ENCODE measurements at regions not wholly inside any gene's neighbourhood (a gene's known extent, or its start where the extent isn't known, plus 50 kb on each side); places are given as distances from the start of the nearest gene placed in this dataset.

DNA sequence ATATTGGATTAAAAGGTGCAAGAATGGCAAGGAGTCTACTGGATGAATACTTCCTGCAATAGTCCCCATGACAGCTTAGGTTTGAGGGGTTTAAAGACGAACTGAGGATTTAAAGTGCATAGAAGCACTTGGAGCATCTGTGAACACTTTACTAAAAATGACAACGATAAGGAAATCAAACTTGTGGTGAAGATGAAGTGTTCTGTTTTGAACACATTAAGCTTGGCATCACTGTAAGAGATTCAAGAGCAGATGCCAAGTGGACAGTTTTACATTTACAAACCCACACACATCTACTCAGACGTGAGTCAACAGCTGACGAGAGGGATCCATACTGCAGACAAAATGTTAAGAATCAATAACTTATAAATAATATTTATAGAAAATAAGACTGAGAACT lies 918.7 kb downstream of the CDH11 start:
- Mint-ChIP-seq H3K36me3 (ENCODE audit: low read depth) (no peaks in the 10 kb centered on the region), H3K27me3 (ENCODE audit: insufficient read depth) (peaks cover 3% of the 10 kb centered on the region), H3K27ac (no peak overlapping the region), H3K9me3 (no peaks in the 10 kb centered on the region), H3K4me1 (ENCODE audit: low read depth) (no peaks in the 10 kb centered on the region), H3K4me3 (no peak overlapping the region)
- no peak for DNase-seq
- TF ChIP-seq, protein P1, sequence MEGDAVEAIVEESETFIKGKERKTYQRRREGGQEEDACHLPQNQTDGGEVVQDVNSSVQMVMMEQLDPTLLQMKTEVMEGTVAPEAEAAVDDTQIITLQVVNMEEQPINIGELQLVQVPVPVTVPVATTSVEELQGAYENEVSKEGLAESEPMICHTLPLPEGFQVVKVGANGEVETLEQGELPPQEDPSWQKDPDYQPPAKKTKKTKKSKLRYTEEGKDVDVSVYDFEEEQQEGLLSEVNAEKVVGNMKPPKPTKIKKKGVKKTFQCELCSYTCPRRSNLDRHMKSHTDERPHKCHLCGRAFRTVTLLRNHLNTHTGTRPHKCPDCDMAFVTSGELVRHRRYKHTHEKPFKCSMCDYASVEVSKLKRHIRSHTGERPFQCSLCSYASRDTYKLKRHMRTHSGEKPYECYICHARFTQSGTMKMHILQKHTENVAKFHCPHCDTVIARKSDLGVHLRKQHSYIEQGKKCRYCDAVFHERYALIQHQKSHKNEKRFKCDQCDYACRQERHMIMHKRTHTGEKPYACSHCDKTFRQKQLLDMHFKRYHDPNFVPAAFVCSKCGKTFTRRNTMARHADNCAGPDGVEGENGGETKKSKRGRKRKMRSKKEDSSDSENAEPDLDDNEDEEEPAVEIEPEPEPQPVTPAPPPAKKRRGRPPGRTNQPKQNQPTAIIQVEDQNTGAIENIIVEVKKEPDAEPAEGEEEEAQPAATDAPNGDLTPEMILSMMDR (IDR thresholded peaks at IDR 0.05) = no peak

DNA sequence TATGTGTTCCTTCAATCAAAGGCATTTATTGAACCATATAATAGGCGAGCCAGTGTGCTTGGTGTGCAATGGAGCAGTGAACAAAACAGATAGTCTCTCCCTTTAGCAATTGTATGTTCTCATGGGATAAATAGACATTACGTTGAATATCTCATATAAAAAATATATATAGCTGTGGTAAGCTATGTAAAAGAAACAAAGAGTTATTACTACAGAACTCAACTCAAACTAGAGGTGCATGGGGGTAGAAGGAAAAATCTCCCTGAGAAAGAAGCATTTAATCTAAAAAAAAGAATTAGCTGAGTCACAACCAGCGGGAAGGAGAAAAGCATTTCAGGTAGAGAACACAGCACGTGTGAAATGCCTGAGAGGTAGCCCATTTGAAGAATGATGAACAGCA lies 919.3 kb downstream of the CDH11 start:
- H3K36me3 Mint-ChIP-seq (ENCODE audit: low read depth) = no peaks in the 10 kb centered on the region
- no peak overlapping the region for H3K4me3 Mint-ChIP-seq
- H3K27me3 Mint-ChIP-seq (ENCODE audit: insufficient read depth) = peaks cover 3% of the 10 kb centered on the region
- TF ChIP-seq, protein P1 (IDR thresholded peaks at IDR 0.05) = no peak
- no peaks in the 10 kb centered on the region for H3K9me3 Mint-ChIP-seq
- DNase-seq = no peak
- H3K4me1 Mint-ChIP-seq (ENCODE audit: low read depth) = no peaks in the 10 kb centered on the region
- no peak overlapping the region for H3K27ac Mint-ChIP-seq

GRCh38 chr16:64196444-64196843 lies 925.4 kb downstream of the CDH11 start:
- H3K4me3 Mint-ChIP-seq = no peak overlapping the region
- no peaks in the 10 kb centered on the region for H3K9me3 Mint-ChIP-seq
- peak overlapping the region; percentile 36; the same call in 1 of the 2 replicates for H3K27ac Mint-ChIP-seq
- no peaks in the 10 kb centered on the region for H3K27me3 Mint-ChIP-seq (ENCODE audit: insufficient read depth)
- peak; percentile 58 for DNase-seq
- H3K36me3 Mint-ChIP-seq (ENCODE audit: low read depth) = no peaks in the 10 kb centered on the region
- peaks cover 19% of the 10 kb centered on the region for H3K4me1 Mint-ChIP-seq (ENCODE audit: low read depth)
- TF ChIP-seq, protein P1 (IDR thresholded peaks at IDR 0.05) = no peak

DNA sequence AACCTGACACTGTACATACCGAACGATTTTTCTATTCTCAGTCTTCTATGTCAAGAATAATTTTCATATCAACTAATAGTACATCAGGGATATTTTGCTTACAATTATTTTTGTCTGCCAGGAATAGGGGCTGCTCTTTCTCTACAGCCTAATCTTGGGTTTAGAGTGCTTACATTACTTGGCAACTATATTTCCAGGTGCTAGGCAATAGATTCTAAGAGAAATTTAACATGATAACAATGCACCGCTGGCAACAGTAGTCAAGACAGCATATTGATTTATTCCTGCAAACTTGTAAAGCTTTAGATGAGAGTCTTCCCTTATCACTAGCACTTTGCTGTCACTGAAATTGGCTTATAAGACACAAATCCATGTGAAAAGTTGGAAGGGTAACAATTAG lies 935.9 kb downstream of the CDH11 start:
- peaks cover 17% of the 10 kb centered on the region for H3K4me1 Mint-ChIP-seq (ENCODE audit: low read depth)
- H3K36me3 Mint-ChIP-seq (ENCODE audit: low read depth) = no peaks in the 10 kb centered on the region
- no peaks in the 10 kb centered on the region for H3K9me3 Mint-ChIP-seq
- H3K27ac Mint-ChIP-seq = no peak overlapping the region
- DNase-seq = no peak
- TF ChIP-seq, protein P1 (IDR thresholded peaks at IDR 0.05) = no peak
- no peak overlapping the region for H3K4me3 Mint-ChIP-seq
- no peaks in the 10 kb centered on the region for H3K27me3 Mint-ChIP-seq (ENCODE audit: insufficient read depth)

DNA sequence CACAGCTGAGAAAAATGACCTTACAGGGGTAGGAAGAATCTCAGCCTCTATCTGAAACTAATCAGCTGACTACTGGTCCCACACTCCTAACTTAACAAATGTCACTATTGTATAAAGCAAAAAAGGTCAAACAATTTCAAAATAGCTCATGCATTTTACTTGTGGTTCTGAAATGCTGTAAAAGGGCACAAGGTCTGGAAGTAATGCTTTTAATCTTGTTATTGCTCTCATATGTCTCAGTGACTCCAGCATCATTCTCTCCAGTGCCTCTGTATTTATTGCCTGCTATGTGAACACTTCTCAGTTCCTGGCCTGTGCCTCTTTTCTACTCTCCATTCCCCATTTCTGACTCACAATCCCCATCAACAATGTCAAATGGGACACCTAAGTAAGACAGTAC lies 937.7 kb downstream of the CDH11 start:
- peaks cover 2% of the 10 kb centered on the region for H3K9me3 Mint-ChIP-seq
- H3K27ac Mint-ChIP-seq = no peak overlapping the region
- DNase-seq = peak; percentile 16
- peaks cover 17% of the 10 kb centered on the region for H3K4me1 Mint-ChIP-seq (ENCODE audit: low read depth)
- H3K4me3 Mint-ChIP-seq = no peak overlapping the region
- TF ChIP-seq, protein P1 (IDR thresholded peaks at IDR 0.05) = no peak
- H3K36me3 Mint-ChIP-seq (ENCODE audit: low read depth) = peaks cover 2% of the 10 kb centered on the region; the same call in 1 of the 2 replicates
- no peaks in the 10 kb centered on the region for H3K27me3 Mint-ChIP-seq (ENCODE audit: insufficient read depth)

GRCh38 chr16:64182985-64183384 lies 938.9 kb downstream of the CDH11 start:
- Mint-ChIP-seq H3K27ac (no peak overlapping the region), H3K36me3 (ENCODE audit: low read depth) (peaks cover 6% of the 10 kb centered on the region; the same call in 1 of the 2 replicates), H3K4me3 (no peak overlapping the region), H3K27me3 (ENCODE audit: insufficient read depth) (no peaks in the 10 kb centered on the region), H3K4me1 (ENCODE audit: low read depth) (peaks cover 17% of the 10 kb centered on the region), H3K9me3 (peaks cover 14% of the 10 kb centered on the region)
- TF ChIP-seq, protein P1 (IDR thresholded peaks at IDR 0.05) = no peak
- peak; percentile 1 for DNase-seq

Measured in HFFc6 (cell line).